ENCODE measurements at regions not wholly inside any gene's neighbourhood (a gene's known extent, or its start where the extent isn't known, plus 50 kb on each side); places are given as distances from the start of the nearest gene placed in this dataset.

DNA sequence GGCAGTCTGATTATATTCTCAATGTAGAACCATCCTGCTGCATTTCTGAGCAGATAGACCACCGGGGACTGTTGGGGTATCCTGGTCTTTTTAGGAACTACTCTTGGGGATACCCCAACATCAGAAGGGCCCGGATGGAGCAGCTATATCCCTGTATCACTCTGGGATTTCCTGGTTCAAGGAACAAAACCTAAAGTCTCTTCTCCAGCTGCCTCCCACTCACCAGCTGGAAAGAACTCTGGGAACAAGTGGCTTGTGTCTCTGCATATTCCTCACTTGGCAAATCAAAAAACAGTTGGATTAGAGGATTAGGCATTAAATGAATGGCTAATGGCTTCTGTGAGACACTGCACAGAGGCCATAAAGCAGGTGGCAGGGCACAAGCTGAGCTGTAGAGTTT, 62.3 kb upstream of the HS3ST2 start:
- no peaks in the 10 kb centered on the region for H3K9me3 ChIP-seq
- H3K4me1 ChIP-seq = no peaks in the 10 kb centered on the region
- no peaks in the 10 kb centered on the region for H3K27me3 ChIP-seq
- TF ChIP-seq, protein P1, sequence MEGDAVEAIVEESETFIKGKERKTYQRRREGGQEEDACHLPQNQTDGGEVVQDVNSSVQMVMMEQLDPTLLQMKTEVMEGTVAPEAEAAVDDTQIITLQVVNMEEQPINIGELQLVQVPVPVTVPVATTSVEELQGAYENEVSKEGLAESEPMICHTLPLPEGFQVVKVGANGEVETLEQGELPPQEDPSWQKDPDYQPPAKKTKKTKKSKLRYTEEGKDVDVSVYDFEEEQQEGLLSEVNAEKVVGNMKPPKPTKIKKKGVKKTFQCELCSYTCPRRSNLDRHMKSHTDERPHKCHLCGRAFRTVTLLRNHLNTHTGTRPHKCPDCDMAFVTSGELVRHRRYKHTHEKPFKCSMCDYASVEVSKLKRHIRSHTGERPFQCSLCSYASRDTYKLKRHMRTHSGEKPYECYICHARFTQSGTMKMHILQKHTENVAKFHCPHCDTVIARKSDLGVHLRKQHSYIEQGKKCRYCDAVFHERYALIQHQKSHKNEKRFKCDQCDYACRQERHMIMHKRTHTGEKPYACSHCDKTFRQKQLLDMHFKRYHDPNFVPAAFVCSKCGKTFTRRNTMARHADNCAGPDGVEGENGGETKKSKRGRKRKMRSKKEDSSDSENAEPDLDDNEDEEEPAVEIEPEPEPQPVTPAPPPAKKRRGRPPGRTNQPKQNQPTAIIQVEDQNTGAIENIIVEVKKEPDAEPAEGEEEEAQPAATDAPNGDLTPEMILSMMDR (IDR thresholded peaks at IDR 0.05; ENCODE audit: low read depth, low read length) = no peak
- H3K36me3 ChIP-seq = no peaks in the 10 kb centered on the region
- no peak overlapping the region for H3K4me3 ChIP-seq (ENCODE audit: low read depth, low read length)
- DNase-seq = no peak

DNA sequence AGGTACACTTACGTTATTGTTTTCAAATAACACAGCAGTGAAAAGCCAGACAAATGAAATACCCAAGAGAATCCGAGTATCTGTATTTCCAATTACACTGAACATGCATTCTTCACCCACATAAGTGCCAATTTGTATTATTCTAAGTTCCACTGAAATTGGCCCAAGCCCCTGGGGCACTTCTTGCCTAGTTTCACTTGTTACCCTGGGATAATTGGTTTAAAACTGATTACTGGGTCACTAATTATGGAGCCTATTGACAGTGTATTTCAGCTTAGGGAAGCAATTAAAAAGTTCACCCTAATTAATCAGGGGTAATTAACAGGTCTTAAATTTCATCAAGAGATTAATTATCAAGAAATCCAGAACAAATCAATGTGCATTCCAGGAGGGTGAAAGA, 60.5 kb upstream of the HS3ST2 start:
- TF ChIP-seq, protein P1 (IDR thresholded peaks at IDR 0.05; ENCODE audit: low read depth, low read length) = no peak

DNA sequence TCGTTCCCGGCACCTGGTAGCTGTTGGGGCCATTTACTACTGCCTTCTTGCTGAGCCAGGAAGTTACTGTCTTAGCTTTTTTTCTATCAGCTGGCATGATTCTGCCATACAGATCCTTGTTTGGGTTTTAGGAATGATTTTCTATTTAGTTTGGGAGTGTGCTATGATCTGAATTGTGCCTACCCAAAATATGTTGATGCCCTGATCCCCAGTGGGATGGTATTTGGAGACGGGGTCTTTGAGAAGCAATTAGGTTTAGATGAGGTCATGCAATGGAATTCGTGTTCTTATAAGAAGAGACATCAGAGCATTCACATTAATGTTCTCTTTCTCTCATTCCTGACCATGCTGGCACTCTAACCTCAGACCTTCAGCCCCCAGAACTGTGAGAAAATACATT, 59.4 kb upstream of the HS3ST2 start:
- H3K27me3 ChIP-seq = no peaks in the 10 kb centered on the region
- TF ChIP-seq, protein P1 (IDR thresholded peaks at IDR 0.05; ENCODE audit: low read depth, low read length) = no peak
- no peak overlapping the region for H3K4me3 ChIP-seq (ENCODE audit: low read depth, low read length)
- H3K36me3 ChIP-seq = no peaks in the 10 kb centered on the region
- no peaks in the 10 kb centered on the region for H3K4me1 ChIP-seq
- no peak for DNase-seq
- H3K9me3 ChIP-seq = no peaks in the 10 kb centered on the region

More for the DNA sequence above, 60.5 kb upstream of the HS3ST2 start:
- Histone ChIP-seq H3K4me3 (ENCODE audit: low read depth, low read length) (no peak overlapping the region), H3K9me3 (no peaks in the 10 kb centered on the region), H3K27me3 (no peaks in the 10 kb centered on the region), H3K36me3 (no peaks in the 10 kb centered on the region), H3K4me1 (no peaks in the 10 kb centered on the region)
- no peak for DNase-seq

DNA sequence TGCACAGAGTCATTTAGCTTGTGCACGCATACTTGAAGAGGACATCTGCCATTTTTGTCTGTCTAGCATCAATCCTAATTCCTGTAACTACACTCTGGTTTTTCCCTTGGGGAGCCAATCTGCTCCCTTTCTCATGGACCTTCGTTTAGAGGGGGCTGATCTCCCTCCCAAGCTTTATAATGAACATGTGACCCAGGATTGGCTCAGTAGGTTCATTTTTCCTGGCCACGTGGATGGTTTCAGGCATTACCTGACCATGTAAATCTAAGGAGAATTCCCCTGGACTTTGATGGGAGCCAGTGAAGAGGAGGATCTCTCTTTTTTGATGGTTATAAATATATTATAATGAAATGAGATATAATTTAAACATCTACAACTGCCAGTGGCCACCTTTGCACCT, 56.8 kb upstream of the HS3ST2 start:
- Histone ChIP-seq H3K4me1 (no peaks in the 10 kb centered on the region), H3K4me3 (ENCODE audit: low read depth, low read length) (no peak overlapping the region), H3K9me3 (no peaks in the 10 kb centered on the region), H3K27me3 (no peaks in the 10 kb centered on the region), H3K36me3 (no peaks in the 10 kb centered on the region)
- DNase-seq = no peak
- TF ChIP-seq, protein P1 (IDR thresholded peaks at IDR 0.05; ENCODE audit: low read depth, low read length) = no peak

DNA sequence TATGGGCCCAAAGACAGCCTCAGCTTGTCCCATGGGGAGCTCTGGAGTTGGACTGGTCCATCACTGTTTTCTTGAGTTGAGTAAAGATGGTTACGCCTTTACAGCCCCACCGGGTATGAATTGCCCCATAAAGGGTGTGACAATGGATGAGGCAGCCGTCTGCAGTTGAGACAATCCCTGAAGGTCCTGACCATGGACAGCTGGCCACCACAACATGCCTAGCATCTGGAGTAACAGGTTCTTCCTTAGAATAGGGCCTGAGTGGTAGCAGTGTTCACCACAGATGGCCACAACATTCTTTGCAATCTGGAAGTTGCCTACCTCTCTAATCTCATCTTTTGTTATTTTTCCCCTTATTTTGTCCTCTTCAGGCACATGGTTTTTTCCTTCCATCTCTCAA, 51.5 kb upstream of the HS3ST2 start:
- DNase-seq = no peak
- Histone ChIP-seq H3K4me1 (peaks cover 29% of the 10 kb centered on the region), H3K9me3 (no peaks in the 10 kb centered on the region), H3K4me3 (ENCODE audit: low read depth, low read length) (no peak overlapping the region), H3K27me3 (no peaks in the 10 kb centered on the region), H3K36me3 (no peaks in the 10 kb centered on the region)
- TF ChIP-seq, protein P1 (IDR thresholded peaks at IDR 0.05; ENCODE audit: low read depth, low read length) = no peak

DNA sequence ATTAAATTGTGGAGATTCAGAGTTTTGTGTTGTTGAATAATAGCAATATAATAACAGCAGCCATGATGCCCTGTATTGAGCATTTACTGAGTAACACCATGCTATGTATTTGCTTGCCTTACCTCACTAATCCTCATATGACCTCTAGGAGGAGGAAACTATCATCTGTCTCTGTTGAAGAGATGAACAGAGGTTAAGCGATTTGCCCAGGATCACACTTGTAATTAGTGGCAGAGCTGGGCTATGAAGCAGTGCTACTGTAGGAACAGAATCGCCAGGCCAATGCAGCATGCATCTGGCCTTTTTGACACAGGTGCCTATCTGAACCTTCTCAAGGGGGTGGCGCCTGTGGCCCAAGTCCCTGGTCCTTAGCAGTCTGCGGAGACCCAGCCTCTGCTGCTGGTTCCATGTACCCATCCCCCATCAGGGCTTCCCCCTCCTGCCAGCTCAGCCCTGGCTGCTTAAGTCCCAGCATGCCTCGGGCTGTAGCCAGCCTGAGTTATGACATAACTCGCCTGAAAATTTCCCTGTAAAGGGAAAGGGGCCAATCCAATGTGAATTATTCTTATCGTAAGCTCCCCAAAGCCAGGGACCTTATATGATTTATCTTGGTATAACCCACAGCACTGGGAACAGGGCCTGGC, 50.4 kb upstream of the HS3ST2 start:
- peaks cover 29% of the 10 kb centered on the region for H3K4me1 ChIP-seq
- no peaks in the 10 kb centered on the region for H3K9me3 ChIP-seq
- TF ChIP-seq, protein P1 (IDR thresholded peaks at IDR 0.05; ENCODE audit: low read depth, low read length) = peak; percentile 21; the same call in 1 of the 2 replicates
- peak overlapping the region; percentile 5; the same call in 1 of the 2 replicates for H3K4me3 ChIP-seq (ENCODE audit: low read depth, low read length)
- no peaks in the 10 kb centered on the region for H3K36me3 ChIP-seq
- H3K27me3 ChIP-seq = no peaks in the 10 kb centered on the region
- peak; percentile 93 for DNase-seq

Measured in BE2C (cell line).